GM23338 (cell line): ENCODE measurements at regions not wholly inside any gene's neighbourhood (a gene's known extent, or its start where the extent isn't known, plus 50 kb on each side); places are given as distances from the start of the nearest gene placed in this dataset.

ENCODE experiments used
- ATAC-seq: fragments of 200-7000 bp; cut with Tn5 transposase; 3 replicates; pipeline ENCODE4 v1.9.1; 2020
- DNase-seq: peaks from one replicate; pipeline ENCODE4 v3.0.0-alpha.2; 2015; ENCODE audit warnings: low spot score
- H2AFZ ChIP-seq: fragments of 200-600 bp; sonication (generic); 2 replicates; pipeline ENCODE4 v1.8.0; 2016; ENCODE audit warnings: antibody characterized with exemption, mild to moderate bottlenecking, moderate library complexity
- H3F3A ChIP-seq: fragments of 200-600 bp; sonication (generic); replicated peaks from 2 replicates; pipeline ENCODE4 v1.8.0; 2017; ENCODE audit warnings: antibody characterized with exemption, mixed run types, low read depth
- H3K27ac ChIP-seq: fragments of 200-600 bp; sonication (generic); 2 replicates; pipeline ENCODE4 v1.6.1; 2016; ENCODE audit warnings: low read depth
- H3K27me3 ChIP-seq: fragments of 200-600 bp; sonication (generic); 2 replicates; pipeline ENCODE4 v1.8.0; 2016; ENCODE audit warnings: mild to moderate bottlenecking, mixed run types, moderate library complexity; ENCODE audit not compliant: insufficient read depth
- H3K36me3 ChIP-seq: fragments of 200-600 bp; sonication (generic); 2 replicates; pipeline ENCODE4 v1.8.0; 2016; ENCODE audit warnings: mild to moderate bottlenecking; ENCODE audit not compliant: insufficient read depth
- H3K4me1 ChIP-seq: fragments of 200-600 bp; sonication (generic); 2 replicates; pipeline ENCODE4 v1.8.0; 2016; ENCODE audit warnings: mild to moderate bottlenecking, moderate library complexity; ENCODE audit not compliant: insufficient read depth
- H3K4me2 ChIP-seq: fragments of 200-600 bp; sonication (generic); 2 replicates; pipeline ENCODE4 v1.7.1; 2017; ENCODE audit warnings: mixed run types
- H3K4me3 ChIP-seq: fragments of 200-600 bp; sonication (generic); 2 replicates; pipeline ENCODE4 v1.6.1; 2016; ENCODE audit warnings: mixed run types
- H3K79me2 ChIP-seq: fragments of 200-600 bp; sonication (generic); replicated peaks from 2 replicates; pipeline ENCODE4 v1.8.0; 2017; ENCODE audit warnings: mild to moderate bottlenecking; ENCODE audit not compliant: insufficient read depth
- H3K9me2 ChIP-seq: fragments of 200-600 bp; sonication (generic); 2 replicates; pipeline ENCODE4 v1.8.0; 2017; ENCODE audit not compliant: insufficient read depth
- H4K20me1 ChIP-seq: fragments of 200-600 bp; sonication (generic); replicated peaks from 2 replicates; pipeline ENCODE4 v1.8.0; 2017; ENCODE audit warnings: mild to moderate bottlenecking; ENCODE audit not compliant: insufficient read depth
- H3K27ac Mint-ChIP-seq: 2 replicates; pipeline ENCODE4 v1.8.0; 2020; ENCODE audit warnings: inconsistent platforms, mild to moderate bottlenecking, moderate library complexity, mixed read lengths
- H3K27me3 Mint-ChIP-seq: 3 replicates; pipeline ENCODE4 v1.8.0; 2022; ENCODE audit warnings: low read depth, mild to moderate bottlenecking, moderate library complexity, mixed read lengths, inconsistent platforms; ENCODE audit not compliant: insufficient read depth, poor library complexity
- H3K36me3 Mint-ChIP-seq: 3 replicates; pipeline ENCODE4 v1.8.0; 2021; ENCODE audit warnings: low read depth, mild to moderate bottlenecking, inconsistent platforms, moderate library complexity, mixed read lengths
- H3K4me1 Mint-ChIP-seq: 3 replicates; pipeline ENCODE4 v1.8.0; 2020; ENCODE audit warnings: mild to moderate bottlenecking, inconsistent platforms, mixed read lengths
- H3K4me3 Mint-ChIP-seq: 3 replicates; pipeline ENCODE4 v1.8.0; 2021; ENCODE audit warnings: moderate library complexity, mild to moderate bottlenecking, inconsistent platforms, mixed read lengths
- H3K9me3 Mint-ChIP-seq: 3 replicates; pipeline ENCODE4 v1.8.0; 2020; ENCODE audit warnings: moderate library complexity, mild to moderate bottlenecking, inconsistent platforms, mixed read lengths
- CREB1 ChIP-seq: fragments of 250-450 bp; sonication (Bioruptor Pico); IDR thresholded peaks from 2 replicates; pipeline ENCODE4 v1.5.0; 2020; ENCODE audit warnings: low read depth, mild to moderate bottlenecking, moderate library complexity
- EZH2phosphoT487 ChIP-seq: fragments of 200-600 bp; sonication (generic); IDR thresholded peaks from one replicate; pipeline ENCODE4 v1.8.1; 2018; ENCODE audit warnings: antibody characterized with exemption; ENCODE audit not compliant: unreplicated experiment
- JUNB ChIP-seq: IDR thresholded peaks from one replicate; pipeline ENCODE4 v1.6.1; 2016; ENCODE audit warnings: antibody characterized with exemption; ENCODE audit not compliant: unreplicated experiment
- NANOG ChIP-seq: IDR thresholded peaks from 2 replicates; pipeline ENCODE4 v1.6.1; 2016; ENCODE audit warnings: antibody characterized with exemption, borderline replicate concordance
- POLR2AphosphoS5 ChIP-seq: IDR thresholded peaks from 2 replicates; pipeline ENCODE4 v1.6.1; 2016; ENCODE audit warnings: antibody characterized with exemption, low read depth
- STAT1 ChIP-seq: IDR thresholded peaks from one replicate; pipeline ENCODE4 v1.6.1; 2016; ENCODE audit warnings: antibody characterized with exemption; ENCODE audit not compliant: unreplicated experiment
- ZNF331 ChIP-seq: fragments of 250-450 bp; sonication (Bioruptor Pico); IDR thresholded peaks from 2 replicates; pipeline ENCODE4 v1.5.0; 2020; ENCODE audit warnings: low read depth, mild to moderate bottlenecking, moderate library complexity
- TF ChIP-seq, protein P1 (sequence below): fragments of 250-450 bp; sonication (Bioruptor Pico); IDR thresholded peaks from 2 replicates; pipeline ENCODE4 v1.5.0; 2020; ENCODE audit warnings: mild to moderate bottlenecking, moderate library complexity
- TF ChIP-seq, protein P2 (sequence below): IDR thresholded peaks from 2 replicates; pipeline ENCODE4 v1.6.1; 2016; ENCODE audit warnings: antibody characterized with exemption

DNA sequence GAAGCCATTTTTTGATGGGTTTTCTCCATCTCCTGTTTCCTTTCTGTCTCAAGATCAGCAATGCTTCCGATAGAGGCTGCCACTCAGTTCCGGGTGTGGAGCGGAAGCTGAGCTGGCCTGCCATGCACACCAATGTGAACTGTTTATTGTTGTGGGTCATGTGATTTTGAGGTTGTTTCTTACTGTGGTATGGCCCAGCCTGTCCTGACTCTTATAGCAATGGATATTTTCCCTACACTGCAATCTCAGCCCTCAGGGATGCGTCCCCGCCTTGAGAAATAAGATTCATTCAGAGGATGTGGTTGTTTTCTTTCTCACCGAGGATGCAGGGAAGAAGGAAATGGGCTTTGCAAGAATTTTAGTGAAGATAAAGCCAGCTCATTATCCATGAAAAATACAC lies 134.7 kb downstream of the PFKFB3 start (continued):
- TF ChIP-seq, protein P1, sequence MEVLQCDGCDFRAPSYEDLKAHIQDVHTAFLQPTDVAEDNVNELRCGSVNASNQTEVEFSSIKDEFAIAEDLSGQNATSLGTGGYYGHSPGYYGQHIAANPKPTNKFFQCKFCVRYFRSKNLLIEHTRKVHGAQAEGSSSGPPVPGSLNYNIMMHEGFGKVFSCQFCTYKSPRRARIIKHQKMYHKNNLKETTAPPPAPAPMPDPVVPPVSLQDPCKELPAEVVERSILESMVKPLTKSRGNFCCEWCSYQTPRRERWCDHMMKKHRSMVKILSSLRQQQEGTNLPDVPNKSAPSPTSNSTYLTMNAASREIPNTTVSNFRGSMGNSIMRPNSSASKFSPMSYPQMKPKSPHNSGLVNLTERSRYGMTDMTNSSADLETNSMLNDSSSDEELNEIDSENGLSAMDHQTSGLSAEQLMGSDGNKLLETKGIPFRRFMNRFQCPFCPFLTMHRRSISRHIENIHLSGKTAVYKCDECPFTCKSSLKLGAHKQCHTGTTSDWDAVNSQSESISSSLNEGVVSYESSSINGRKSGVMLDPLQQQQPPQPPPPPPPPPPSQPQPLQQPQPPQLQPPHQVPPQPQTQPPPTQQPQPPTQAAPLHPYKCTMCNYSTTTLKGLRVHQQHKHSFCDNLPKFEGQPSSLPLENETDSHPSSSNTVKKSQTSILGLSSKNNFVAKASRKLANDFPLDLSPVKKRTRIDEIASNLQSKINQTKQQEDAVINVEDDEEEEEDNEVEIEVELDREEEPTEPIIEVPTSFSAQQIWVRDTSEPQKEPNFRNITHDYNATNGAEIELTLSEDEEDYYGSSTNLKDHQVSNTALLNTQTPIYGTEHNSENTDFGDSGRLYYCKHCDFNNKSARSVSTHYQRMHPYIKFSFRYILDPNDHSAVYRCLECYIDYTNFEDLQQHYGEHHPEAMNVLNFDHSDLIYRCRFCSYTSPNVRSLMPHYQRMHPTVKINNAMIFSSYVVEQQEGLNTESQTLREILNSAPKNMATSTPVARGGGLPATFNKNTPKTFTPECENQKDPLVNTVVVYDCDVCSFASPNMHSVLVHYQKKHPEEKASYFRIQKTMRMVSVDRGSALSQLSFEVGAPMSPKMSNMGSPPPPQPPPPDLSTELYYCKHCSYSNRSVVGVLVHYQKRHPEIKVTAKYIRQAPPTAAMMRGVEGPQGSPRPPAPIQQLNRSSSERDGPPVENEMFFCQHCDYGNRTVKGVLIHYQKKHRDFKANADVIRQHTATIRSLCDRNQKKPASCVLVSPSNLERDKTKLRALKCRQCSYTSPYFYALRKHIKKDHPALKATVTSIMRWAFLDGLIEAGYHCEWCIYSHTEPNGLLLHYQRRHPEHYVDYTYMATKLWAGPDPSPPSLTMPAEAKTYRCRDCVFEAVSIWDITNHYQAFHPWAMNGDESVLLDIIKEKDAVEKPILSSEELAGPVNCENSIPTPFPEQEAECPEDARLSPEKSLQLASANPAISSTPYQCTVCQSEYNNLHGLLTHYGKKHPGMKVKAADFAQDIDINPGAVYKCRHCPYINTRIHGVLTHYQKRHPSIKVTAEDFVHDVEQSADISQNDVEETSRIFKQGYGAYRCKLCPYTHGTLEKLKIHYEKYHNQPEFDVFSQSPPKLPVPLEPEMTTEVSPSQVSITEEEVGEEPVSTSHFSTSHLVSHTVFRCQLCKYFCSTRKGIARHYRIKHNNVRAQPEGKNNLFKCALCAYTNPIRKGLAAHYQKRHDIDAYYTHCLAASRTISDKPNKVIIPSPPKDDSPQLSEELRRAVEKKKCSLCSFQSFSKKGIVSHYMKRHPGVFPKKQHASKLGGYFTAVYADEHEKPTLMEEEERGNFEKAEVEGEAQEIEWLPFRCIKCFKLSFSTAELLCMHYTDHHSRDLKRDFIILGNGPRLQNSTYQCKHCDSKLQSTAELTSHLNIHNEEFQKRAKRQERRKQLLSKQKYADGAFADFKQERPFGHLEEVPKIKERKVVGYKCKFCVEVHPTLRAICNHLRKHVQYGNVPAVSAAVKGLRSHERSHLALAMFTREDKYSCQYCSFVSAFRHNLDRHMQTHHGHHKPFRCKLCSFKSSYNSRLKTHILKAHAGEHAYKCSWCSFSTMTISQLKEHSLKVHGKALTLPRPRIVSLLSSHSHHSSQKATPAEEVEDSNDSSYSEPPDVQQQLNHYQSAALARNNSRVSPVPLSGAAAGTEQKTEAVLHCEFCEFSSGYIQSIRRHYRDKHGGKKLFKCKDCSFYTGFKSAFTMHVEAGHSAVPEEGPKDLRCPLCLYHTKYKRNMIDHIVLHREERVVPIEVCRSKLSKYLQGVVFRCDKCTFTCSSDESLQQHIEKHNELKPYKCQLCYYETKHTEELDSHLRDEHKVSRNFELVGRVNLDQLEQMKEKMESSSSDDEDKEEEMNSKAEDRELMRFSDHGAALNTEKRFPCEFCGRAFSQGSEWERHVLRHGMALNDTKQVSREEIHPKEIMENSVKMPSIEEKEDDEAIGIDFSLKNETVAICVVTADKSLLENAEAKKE (CRISPR knock-in tag): no peak
- TF ChIP-seq POLR2AphosphoS5 (no peak), STAT1 (no peak)

DNA sequence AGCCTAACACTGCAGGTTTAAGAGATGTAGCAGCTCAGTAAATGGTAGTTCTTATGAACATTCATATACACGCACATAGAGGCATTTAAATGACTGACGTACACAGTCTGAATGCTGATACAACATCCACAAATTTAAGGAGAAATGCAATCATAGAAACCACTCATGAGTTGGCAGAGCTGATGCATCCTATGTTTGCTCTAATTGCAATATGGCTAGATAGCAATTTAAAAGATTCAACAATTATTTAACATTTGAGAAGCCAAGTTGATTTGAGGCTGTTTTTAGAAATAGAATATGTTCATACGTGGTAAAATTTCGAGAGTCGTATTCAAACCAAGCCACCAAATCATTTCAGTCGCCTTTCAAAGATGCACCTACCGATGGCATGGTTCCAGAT lies 135.6 kb downstream of the PFKFB3 start:
- H4K20me1 ChIP-seq: no peaks in the 10 kb centered on the region
- Mint-ChIP-seq H3K36me3 (peaks cover 9% of the 10 kb centered on the region), H3K9me3 (peaks cover 10% of the 10 kb centered on the region), H3K4me3 (no peak overlapping the region), H3K27me3 (peaks cover 5% of the 10 kb centered on the region), H3K4me1 (peaks cover 5% of the 10 kb centered on the region; the same call in 2 of the 3 replicates), H3K27ac (no peak overlapping the region)
- TF ChIP-seq, protein P2, sequence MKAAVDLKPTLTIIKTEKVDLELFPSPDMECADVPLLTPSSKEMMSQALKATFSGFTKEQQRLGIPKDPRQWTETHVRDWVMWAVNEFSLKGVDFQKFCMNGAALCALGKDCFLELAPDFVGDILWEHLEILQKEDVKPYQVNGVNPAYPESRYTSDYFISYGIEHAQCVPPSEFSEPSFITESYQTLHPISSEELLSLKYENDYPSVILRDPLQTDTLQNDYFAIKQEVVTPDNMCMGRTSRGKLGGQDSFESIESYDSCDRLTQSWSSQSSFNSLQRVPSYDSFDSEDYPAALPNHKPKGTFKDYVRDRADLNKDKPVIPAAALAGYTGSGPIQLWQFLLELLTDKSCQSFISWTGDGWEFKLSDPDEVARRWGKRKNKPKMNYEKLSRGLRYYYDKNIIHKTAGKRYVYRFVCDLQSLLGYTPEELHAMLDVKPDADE: no peak
- TF ChIP-seq POLR2AphosphoS5 (no peak), JUNB (no peak), NANOG (no peak), ZNF331 (CRISPR knock-in tag) (no peak), CREB1 (CRISPR knock-in tag) (no peak), STAT1 (no peak), EZH2phosphoT487 (no peak)
- TF ChIP-seq, protein P1 (CRISPR knock-in tag): no peak
- H3K36me3 ChIP-seq: no peaks in the 10 kb centered on the region
- H3K4me3 ChIP-seq: no peak overlapping the region
- H2AFZ ChIP-seq: no peak overlapping the region
- H3K4me2 ChIP-seq: no peak overlapping the region
- no peak overlapping the region for H3K27ac ChIP-seq
- DNase-seq (no peak), ATAC-seq (no peak)
- no peaks in the 10 kb centered on the region for H3K27me3 ChIP-seq
- H3K79me2 ChIP-seq: no peaks in the 10 kb centered on the region
- H3F3A ChIP-seq: no peaks in the 10 kb centered on the region
- no peaks in the 10 kb centered on the region for H3K4me1 ChIP-seq
- H3K9me2 ChIP-seq: no peaks in the 10 kb centered on the region
